Breast epithelium (tissue), 4 donors: ENCODE measurements at regions not wholly inside any gene's neighbourhood (a gene's known extent, or its start where the extent isn't known, plus 50 kb on each side); places are given as distances from the start of the nearest gene placed in this dataset.

Experiments
- DNase-seq, 2 donors: peaks; one replicate each; pipeline ENCODE4 v3.0.0-alpha.2; 2019; ENCODE audit warnings: low spot score in 2 of 2
- H3K27ac ChIP-seq, 2 donors: fragments of 200-600 bp; sonication (generic) in 1 of 2; one replicate each; pipeline ENCODE4 v1.5.1; 2016 to 2019; ENCODE audit warnings: mild to moderate bottlenecking in 1 of 2
- H3K27me3 ChIP-seq, 2 donors: fragments of 200-600 bp; sonication (generic) in 1 of 2; one replicate each; pipeline versions ENCODE4 v1.5.1 to v1.6.0; 2017 to 2019; ENCODE audit warnings: control low read depth in 1 of 2, mild to moderate bottlenecking in 1 of 2
- H3K36me3 ChIP-seq: fragments of 200-600 bp; one replicate; pipeline ENCODE4 v1.5.1; 2019
- H3K4me1 ChIP-seq, 2 donors: fragments of 200-600 bp; sonication (generic); one replicate each; pipeline ENCODE4 v1.5.1; 2016 to 2019; ENCODE audit warnings: control low read depth in 1 of 2
- H3K4me3 ChIP-seq, 3 donors: fragments of 200-600 bp; sonication (generic); 1 replicate in 2 of 3; 2 replicates in 1 of 3; pipeline ENCODE4 v1.5.1; 2016 to 2019; ENCODE audit warnings: mild to moderate bottlenecking in 3 of 3, moderate library complexity in 2 of 3
- H3K9me3 ChIP-seq, 2 donors: fragments of 200-600 bp; sonication (generic) in 1 of 2; one replicate each; pipeline ENCODE4 v1.5.1; 2016 to 2019; ENCODE audit warnings: control low read depth in 1 of 2
- POLR2A ChIP-seq: fragments of 450-650 bp; IDR thresholded peaks from one replicate; pipeline ENCODE4 v1.6.1; 2016; ENCODE audit warnings: antibody characterized with exemption, mild to moderate bottlenecking, moderate library complexity
- POLR2AphosphoS5 ChIP-seq, 3 donors: sonication (generic); formaldehyde crosslinking; IDR thresholded peaks; one replicate each; pipeline ENCODE4 v1.6.1; 2017; ENCODE audit warnings: antibody characterized with exemption in 3 of 3
- intact Hi-C: fragments of 100-400 bp; cut with DNase I; formaldehyde crosslinking; loops from one replicate; pipeline ENCODE4 v1.15.1; 2023; ENCODE audit warnings: low total_unique reads
- TF ChIP-seq, protein P1 (sequence below), 3 donors: fragments of 450-650 bp; IDR thresholded peaks; one replicate each; pipeline ENCODE4 v1.5.1; 2016 to 2017; ENCODE audit warnings: antibody characterized with exemption in 3 of 3, mild to moderate bottlenecking in 3 of 3, moderate library complexity in 3 of 3

GRCh38 chr14:73784988-73785313 lies 66.7 kb upstream of the PTGR2 start:
- Histone ChIP-seq H3K36me3 (no peaks in the 10 kb centered on the region), H3K9me3 (no peaks in the 10 kb centered on the region), H3K4me3 (peak overlapping the region in 2 of 3 donors; percentile 73 to 76), H3K27me3 (no peaks in the 10 kb centered on the region), H3K4me1 (peaks cover 30 to 38% of the 10 kb centered on the region in 2 donors), H3K27ac (peak overlapping the region; percentile 97 to 98)
- no peak for TF ChIP-seq POLR2A
- TF ChIP-seq, protein P1, sequence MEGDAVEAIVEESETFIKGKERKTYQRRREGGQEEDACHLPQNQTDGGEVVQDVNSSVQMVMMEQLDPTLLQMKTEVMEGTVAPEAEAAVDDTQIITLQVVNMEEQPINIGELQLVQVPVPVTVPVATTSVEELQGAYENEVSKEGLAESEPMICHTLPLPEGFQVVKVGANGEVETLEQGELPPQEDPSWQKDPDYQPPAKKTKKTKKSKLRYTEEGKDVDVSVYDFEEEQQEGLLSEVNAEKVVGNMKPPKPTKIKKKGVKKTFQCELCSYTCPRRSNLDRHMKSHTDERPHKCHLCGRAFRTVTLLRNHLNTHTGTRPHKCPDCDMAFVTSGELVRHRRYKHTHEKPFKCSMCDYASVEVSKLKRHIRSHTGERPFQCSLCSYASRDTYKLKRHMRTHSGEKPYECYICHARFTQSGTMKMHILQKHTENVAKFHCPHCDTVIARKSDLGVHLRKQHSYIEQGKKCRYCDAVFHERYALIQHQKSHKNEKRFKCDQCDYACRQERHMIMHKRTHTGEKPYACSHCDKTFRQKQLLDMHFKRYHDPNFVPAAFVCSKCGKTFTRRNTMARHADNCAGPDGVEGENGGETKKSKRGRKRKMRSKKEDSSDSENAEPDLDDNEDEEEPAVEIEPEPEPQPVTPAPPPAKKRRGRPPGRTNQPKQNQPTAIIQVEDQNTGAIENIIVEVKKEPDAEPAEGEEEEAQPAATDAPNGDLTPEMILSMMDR (IDR thresholded peaks at IDR 0.05) = peak in 1 of 3 donors; percentile 20
- intact Hi-C loops = loop anchor here (1.0 kb wide), 1 partner anchor 12 kb away; no protein-coding TSS in a partner anchor
- no peak for DNase-seq

- intact Hi-C loops = no loop called here
- Histone ChIP-seq H3K4me1 (peaks cover 25 to 33% of the 10 kb centered on the region in 2 donors), H3K36me3 (no peaks in the 10 kb centered on the region), H3K4me3 (peak overlapping the region in 2 of 3 donors; percentile 73 to 76), H3K27me3 (no peaks in the 10 kb centered on the region), H3K27ac (peak overlapping the region; percentile 97 to 98), H3K9me3 (no peaks in the 10 kb centered on the region)
- TF ChIP-seq POLR2AphosphoS5 (IDR thresholded peaks at IDR 0.05) = peak; percentile 55 to 69 (median 59)
- TF ChIP-seq POLR2A = no peak
- TF ChIP-seq, protein P1 (IDR thresholded peaks at IDR 0.05) = peak in 1 of 3 donors; percentile 10
- peak in 1 of 2 donors; percentile 60 for DNase-seq
Observed at GRCh38 chr14:73784181-73784987, 67.2 kb upstream of the PTGR2 start.

GRCh38 chr14:73783107-73783727 lies 68.4 kb upstream of the PTGR2 start:
- Histone ChIP-seq H3K4me3 (no peak overlapping the region), H3K4me1 (peaks cover 20 to 30% of the 10 kb centered on the region in 2 donors), H3K9me3 (no peaks in the 10 kb centered on the region), H3K27me3 (no peaks in the 10 kb centered on the region), H3K27ac (peak overlapping the region; percentile 97 to 98), H3K36me3 (no peaks in the 10 kb centered on the region)
- TF ChIP-seq POLR2AphosphoS5 (IDR thresholded peaks at IDR 0.05) = no peak
- TF ChIP-seq, protein P1 (IDR thresholded peaks at IDR 0.05) = no peak
- no peak for TF ChIP-seq POLR2A
- no peak for DNase-seq
- intact Hi-C loops = no loop called here

GRCh38 chr14:73782623-73783022 lies 68.4 kb upstream of the PNMA1 start:
- Histone ChIP-seq H3K4me1 (peaks cover 20 to 30% of the 10 kb centered on the region in 2 donors), H3K4me3 (no peak overlapping the region), H3K36me3 (no peaks in the 10 kb centered on the region), H3K27ac (peak overlapping the region; percentile 97 to 98), H3K27me3 (no peaks in the 10 kb centered on the region), H3K9me3 (no peaks in the 10 kb centered on the region)
- no peak for DNase-seq
- intact Hi-C loops = no loop called here
- TF ChIP-seq, protein P1 (IDR thresholded peaks at IDR 0.05) = no peak
- no peak for TF ChIP-seq POLR2AphosphoS5 (IDR thresholded peaks at IDR 0.05)
- TF ChIP-seq POLR2A = no peak

DNA sequence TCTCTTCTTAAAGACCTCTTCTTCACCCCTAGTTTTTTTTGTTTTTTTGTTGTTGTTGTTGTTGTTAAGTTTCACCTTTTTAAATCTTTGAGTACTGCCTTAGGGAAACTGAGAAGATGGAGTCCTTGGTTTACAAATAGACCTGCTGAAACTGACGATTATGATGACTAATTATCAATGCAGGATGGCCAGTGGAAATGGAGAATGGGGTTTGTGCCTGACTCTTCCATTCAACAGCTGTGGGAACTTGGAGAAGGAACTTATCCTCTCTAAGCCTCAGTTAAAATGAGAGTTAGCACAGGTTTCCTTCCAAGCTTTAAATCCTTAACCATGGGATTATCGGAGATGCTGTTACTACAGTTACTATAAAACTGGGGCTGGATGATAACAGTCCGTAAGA lies 66.7 kb upstream of the PNMA1 start:
- intact Hi-C loops = no loop called here
- TF ChIP-seq POLR2AphosphoS5 (IDR thresholded peaks at IDR 0.05) = no peak
- TF ChIP-seq, protein P1 (IDR thresholded peaks at IDR 0.05) = no peak
- no peak for TF ChIP-seq POLR2A
- DNase-seq = no peak
- H3K4me3 ChIP-seq = no peak overlapping the region
- no peaks in the 10 kb centered on the region for H3K9me3 ChIP-seq
- H3K27ac ChIP-seq = peak overlapping the region in 1 of 2 donors; percentile 26
- no peaks in the 10 kb centered on the region for H3K36me3 ChIP-seq
- H3K27me3 ChIP-seq = no peaks in the 10 kb centered on the region
- peaks cover 20 to 30% of the 10 kb centered on the region in 2 donors for H3K4me1 ChIP-seq
